Thoracic aorta (tissue), 2 donors: ENCODE measurements at regions not wholly inside any gene's neighbourhood (a gene's known extent, or its start where the extent isn't known, plus 50 kb on each side); places are given as distances from the start of the nearest gene placed in this dataset.

Source experiments
- ATAC-seq: fragments of 150-250 bp; one replicate; pipeline ENCODE4 v1.8.0; 2017; ENCODE audit warnings: low read depth; ENCODE audit not compliant: insufficient number of reproducible peaks, low FRiP score
- DNase-seq: peaks from one replicate; pipeline ENCODE4 v3.0.0-alpha.2; 2020; ENCODE audit warnings: low spot score
- H3K27ac ChIP-seq, 2 donors: fragments of 200-600 bp; sonication (generic); 1 replicate in 1 of 2; 2 replicates in 1 of 2; pipeline ENCODE4 v1.5.1; 2016; ENCODE audit warnings: mild to moderate bottlenecking in 2 of 2, moderate library complexity in 2 of 2
- H3K27me3 ChIP-seq: fragments of 200-600 bp; sonication (generic); replicated peaks from 2 replicates; pipeline ENCODE4 v1.6.0; 2016; ENCODE audit warnings: mild to moderate bottlenecking; ENCODE audit not compliant: insufficient read depth
- H3K36me3 ChIP-seq: fragments of 200-600 bp; sonication (generic); one replicate; pipeline ENCODE4 v1.5.1; 2016
- H3K4me1 ChIP-seq, 2 donors: fragments of 200-600 bp; sonication (generic); 1 replicate in 1 of 2; 2 replicates in 1 of 2; pipeline versions ENCODE4 v1.5.1 to v1.6.0; 2016; ENCODE audit warnings: low read depth in 2 of 2, mild to moderate bottlenecking in 1 of 2; ENCODE audit not compliant: control insufficient read depth in 1 of 2
- H3K4me3 ChIP-seq: fragments of 200-600 bp; sonication (generic); 2 replicates; pipeline ENCODE4 v1.5.1; 2016; ENCODE audit warnings: mild to moderate bottlenecking
- H3K9me3 ChIP-seq: fragments of 200-600 bp; sonication (generic); 2 replicates; pipeline ENCODE4 v1.5.1; 2016
- CTCF ChIP-seq: fragments of 200-600 bp; sonication (generic); IDR thresholded peaks from one replicate; pipeline ENCODE4 v1.5.1; 2019; ENCODE audit warnings: antibody characterized with exemption

- no peak overlapping the region for H3K4me3 ChIP-seq
- peaks cover 0 to 8% of the 10 kb centered on the region in 2 donors for H3K4me1 ChIP-seq
- TF ChIP-seq CTCF, result no peak
- ATAC-seq (no peak), DNase-seq (no peak)
- H3K27ac ChIP-seq, result no peak overlapping the region
- no peaks in the 10 kb centered on the region for H3K36me3 ChIP-seq
- no peaks in the 10 kb centered on the region for H3K27me3 ChIP-seq
- peaks cover 3% of the 10 kb centered on the region for H3K9me3 ChIP-seq
Measured at GRCh38 chr10:112871021-112871420, 79.0 kb upstream of the TCF7L2 start.

- DNase-seq (no peak), ATAC-seq (no peak)
- Histone ChIP-seq H3K9me3 (peaks cover 3% of the 10 kb centered on the region), H3K36me3 (no peaks in the 10 kb centered on the region), H3K4me1 (peaks cover 0 to 15% of the 10 kb centered on the region in 2 donors), H3K27ac (no peak overlapping the region), H3K27me3 (no peaks in the 10 kb centered on the region), H3K4me3 (no peak overlapping the region)
- TF ChIP-seq CTCF, result no peak
Measured at GRCh38 chr10:112872728-112873127, 77.3 kb upstream of the TCF7L2 start.

GRCh38 chr10:112873541-112873940 lies 76.5 kb upstream of the TCF7L2 start:
- TF ChIP-seq CTCF, result no peak
- Histone ChIP-seq H3K9me3 (peaks cover 3% of the 10 kb centered on the region), H3K27ac (no peak overlapping the region), H3K36me3 (no peaks in the 10 kb centered on the region), H3K4me3 (no peak overlapping the region), H3K4me1 (peaks cover 0 to 15% of the 10 kb centered on the region in 2 donors), H3K27me3 (no peaks in the 10 kb centered on the region)
- no peak for ATAC-seq
- DNase-seq, result no peak

GRCh38 chr10:112874982-112875381 lies 75.1 kb upstream of the TCF7L2 start:
- no peak for ATAC-seq
- TF ChIP-seq CTCF, result no peak
- DNase-seq, result no peak
- Histone ChIP-seq H3K36me3 (no peaks in the 10 kb centered on the region), H3K27me3 (no peaks in the 10 kb centered on the region), H3K27ac (no peak overlapping the region), H3K4me3 (no peak overlapping the region), H3K4me1 (peaks cover 0 to 15% of the 10 kb centered on the region in 2 donors), H3K9me3 (peaks cover 3% of the 10 kb centered on the region)

- ATAC-seq (no peak), DNase-seq (peak; percentile 5)
- Histone ChIP-seq H3K27ac (peak overlapping the region in 1 of 2 donors; percentile 29), H3K27me3 (no peaks in the 10 kb centered on the region), H3K4me1 (peaks cover 0 to 15% of the 10 kb centered on the region in 2 donors), H3K4me3 (no peak overlapping the region), H3K36me3 (no peaks in the 10 kb centered on the region), H3K9me3 (peaks cover 3% of the 10 kb centered on the region)
- TF ChIP-seq CTCF, result no peak
Measured at GRCh38 chr10:112875476-112876267, 74.4 kb upstream of the TCF7L2 start.
